Suprapubic skin (tissue), 4 donors: ENCODE measurements at regions not wholly inside any gene's neighbourhood (a gene's known extent, or its start where the extent isn't known, plus 50 kb on each side); places are given as distances from the start of the nearest gene placed in this dataset.
A peak's percentile ranks its signal among the peaks of the same experiment; 100 is the strongest.
"Not testable (repeated sequence)": the region's sequence is repeated elsewhere in the genome, so short reads cannot be mapped to it uniquely, and the experiment has no call there.

ENCODE experiments used
- DNase-seq, 2 donors: peaks; one replicate each; pipeline ENCODE4 v3.0.0-alpha.2; 2019; ENCODE audit warnings: low spot score in 2 of 2
- H3K27ac ChIP-seq: fragments of 200-600 bp; sonication (generic); one replicate; pipeline ENCODE4 v1.5.1; 2019
- H3K27me3 ChIP-seq: fragments of 200-600 bp; sonication (generic); one replicate; pipeline ENCODE4 v1.5.1; 2019
- H3K36me3 ChIP-seq: fragments of 200-600 bp; sonication (generic); one replicate; pipeline ENCODE4 v1.5.1; 2019
- H3K4me1 ChIP-seq: fragments of 200-600 bp; sonication (generic); one replicate; pipeline ENCODE4 v1.5.1; 2019
- H3K4me3 ChIP-seq: fragments of 200-600 bp; sonication (generic); one replicate; pipeline ENCODE4 v1.5.1; 2019; ENCODE audit warnings: mild to moderate bottlenecking
- H3K9me3 ChIP-seq: fragments of 200-600 bp; sonication (generic); one replicate; pipeline ENCODE4 v1.5.1; 2019
- WGBS: methylation state at CpG from one replicate; pipeline ENCODE4 v1.1.5; 2018; 5-methylcytosine and 5-hydroxymethylcytosine counted together

GRCh38 chr9:61330342-61331092 lies 140.7 kb downstream of the SPATA31A7 start:
- H3K27me3 ChIP-seq, H3K4me1 ChIP-seq, H3K27ac ChIP-seq, H3K9me3 ChIP-seq, DNase-seq, H3K36me3 ChIP-seq: not testable (repeated sequence)
- WGBS = 4% methylated on average over 3 of the region's 75 CpGs
- peak overlapping the region; percentile 36 for H3K4me3 ChIP-seq

- H3K27me3 ChIP-seq, H3K4me1 ChIP-seq, H3K4me3 ChIP-seq, H3K36me3 ChIP-seq, DNase-seq, H3K9me3 ChIP-seq, H3K27ac ChIP-seq: not testable (repeated sequence)
- WGBS = 84% methylated on average over 2 of the region's 6 CpGs
Measured at GRCh38 chr9:61356936-61357335, 167.1 kb downstream of the SPATA31A7 start.

DNA sequence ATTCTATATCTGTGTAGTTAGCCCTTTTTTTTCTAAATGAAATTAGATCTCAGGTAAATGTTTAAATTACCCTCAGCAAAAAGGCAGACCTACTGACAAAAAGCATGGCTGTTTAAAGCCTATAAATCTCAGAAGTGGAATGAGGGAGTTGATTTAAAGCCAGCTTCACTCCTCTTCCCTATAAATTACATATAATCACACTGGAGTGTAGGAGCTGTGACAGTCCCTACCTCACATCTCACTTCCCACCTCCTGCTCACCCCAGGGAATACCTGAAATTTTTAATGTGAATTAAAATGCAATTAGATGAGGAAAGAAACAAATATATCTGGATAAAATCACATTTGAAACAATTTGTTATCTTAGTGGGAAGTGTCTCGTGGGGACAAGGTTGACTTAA lies 184.6 kb downstream of the SPATA31A7 start:
- H3K27ac ChIP-seq, H3K4me1 ChIP-seq, H3K9me3 ChIP-seq, H3K36me3 ChIP-seq, H3K4me3 ChIP-seq, DNase-seq, H3K27me3 ChIP-seq: not testable (repeated sequence)
- WGBS = 70% methylated on average over 1 of the region's 1 CpG

DNA sequence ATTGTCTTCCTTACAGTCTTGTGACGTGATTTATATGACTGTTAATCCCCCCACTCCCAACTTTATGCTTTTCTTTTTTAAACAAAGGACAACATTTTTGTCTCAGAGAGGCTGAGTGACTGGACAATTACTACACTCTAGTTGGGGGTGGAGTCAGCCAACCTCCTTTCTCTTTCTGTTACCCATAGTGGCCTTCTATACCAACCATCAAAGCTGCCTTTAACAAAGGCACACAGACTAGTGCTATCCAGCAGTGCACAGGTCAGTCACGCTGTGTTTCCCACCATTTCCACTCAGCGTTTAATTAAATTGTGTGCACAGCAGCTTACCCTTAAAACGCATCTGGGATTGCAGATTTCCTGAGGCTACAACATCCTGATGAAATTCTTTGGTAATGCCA lies 186.3 kb downstream of the SPATA31A7 start:
- DNase-seq, H3K4me3 ChIP-seq, H3K27me3 ChIP-seq, H3K27ac ChIP-seq, H3K9me3 ChIP-seq, H3K36me3 ChIP-seq, H3K4me1 ChIP-seq: not testable (repeated sequence)
- no CpG with 5 or more reads among the region's 4 CpGs for WGBS

GRCh38 chr9:61386035-61386815 lies 196.4 kb downstream of the SPATA31A7 start:
- H3K4me1 ChIP-seq, DNase-seq, H3K9me3 ChIP-seq, H3K4me3 ChIP-seq, H3K36me3 ChIP-seq, H3K27ac ChIP-seq, H3K27me3 ChIP-seq: not testable (repeated sequence)
- no CpG with 5 or more reads among the region's 11 CpGs for WGBS

GRCh38 chr9:61386816-61387102 lies 196.9 kb downstream of the SPATA31A7 start:
- DNase-seq, H3K27me3 ChIP-seq, H3K36me3 ChIP-seq, H3K4me1 ChIP-seq, H3K27ac ChIP-seq, H3K9me3 ChIP-seq, H3K4me3 ChIP-seq: not testable (repeated sequence)

- not testable (repeated sequence) for H3K36me3 ChIP-seq, DNase-seq, H3K9me3 ChIP-seq, H3K4me1 ChIP-seq, H3K27me3 ChIP-seq, H3K27ac ChIP-seq, H3K4me3 ChIP-seq
- WGBS = no CpG with 5 or more reads among the region's 1 CpG
Measured at GRCh38 chr9:61402692-61403091, 212.9 kb downstream of the SPATA31A7 start.

GRCh38 chr9:61411933-61412605 lies 222.2 kb downstream of the SPATA31A7 start:
- not testable (repeated sequence) for H3K27me3 ChIP-seq, H3K36me3 ChIP-seq, H3K9me3 ChIP-seq, H3K4me1 ChIP-seq, H3K27ac ChIP-seq, H3K4me3 ChIP-seq
- WGBS = 100% methylated on average over 3 of the region's 12 CpGs
- peak in 1 of 2 donors; percentile 16 for DNase-seq

DNA sequence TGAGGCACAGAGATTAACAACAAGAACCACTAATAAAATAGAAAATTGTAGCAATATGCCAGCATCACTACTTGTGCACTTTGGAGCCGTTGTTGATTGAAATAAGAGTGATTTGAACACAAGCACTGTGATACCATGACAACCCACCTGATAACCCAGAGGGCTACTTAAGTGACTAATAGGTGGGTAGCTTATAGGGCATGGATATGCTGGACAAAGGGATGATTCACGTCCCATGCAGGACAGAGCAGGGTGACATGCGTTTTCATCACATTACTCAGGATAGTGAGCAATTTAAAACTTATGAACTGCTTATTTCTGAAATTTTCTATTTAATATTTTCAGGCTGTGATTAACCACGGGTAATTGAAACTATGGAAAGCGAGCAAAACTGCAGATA lies 222.9 kb downstream of the SPATA31A7 start:
- DNase-seq, H3K27me3 ChIP-seq, H3K4me3 ChIP-seq, H3K36me3 ChIP-seq, H3K9me3 ChIP-seq, H3K4me1 ChIP-seq, H3K27ac ChIP-seq: not testable (repeated sequence)
- no CpG with 5 or more reads among the region's 5 CpGs for WGBS

DNA sequence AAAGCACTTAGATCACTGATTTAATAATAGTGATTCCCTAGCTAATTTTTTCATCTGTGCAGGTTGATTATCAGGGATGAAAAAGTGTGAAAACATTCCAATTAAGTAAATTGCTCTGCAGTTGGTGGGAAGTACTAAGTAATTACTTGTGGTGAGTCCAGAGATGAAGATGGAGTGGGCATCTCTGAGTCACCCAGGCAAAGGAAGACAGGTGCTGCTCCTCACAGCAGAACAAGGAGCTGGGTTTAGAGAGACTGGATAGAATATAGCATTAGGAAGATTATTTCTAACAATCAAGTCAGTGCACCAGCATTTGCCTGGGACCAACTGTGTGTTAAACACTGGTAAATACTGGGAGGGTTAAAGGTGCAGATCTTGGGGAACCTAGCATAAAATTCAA lies 228.3 kb downstream of the SPATA31A7 start:
- H3K4me3 ChIP-seq, H3K4me1 ChIP-seq, H3K9me3 ChIP-seq, H3K27me3 ChIP-seq, DNase-seq, H3K27ac ChIP-seq, H3K36me3 ChIP-seq: not testable (repeated sequence)

GRCh38 chr9:61420267-61420958 lies 230.6 kb downstream of the SPATA31A7 start:
- not testable (repeated sequence) for DNase-seq, H3K9me3 ChIP-seq, H3K27me3 ChIP-seq, H3K36me3 ChIP-seq, H3K4me3 ChIP-seq, H3K4me1 ChIP-seq, H3K27ac ChIP-seq
- no CpG with 5 or more reads among the region's 7 CpGs for WGBS

GRCh38 chr9:61447189-61447588 lies 257.4 kb downstream of the SPATA31A7 start:
- H3K4me1 ChIP-seq, DNase-seq, H3K9me3 ChIP-seq, H3K4me3 ChIP-seq, H3K27ac ChIP-seq, H3K27me3 ChIP-seq, H3K36me3 ChIP-seq: not testable (repeated sequence)
- no CpG with 5 or more reads among the region's 10 CpGs for WGBS

- H3K27me3 ChIP-seq, H3K9me3 ChIP-seq, DNase-seq, H3K27ac ChIP-seq, H3K4me1 ChIP-seq, H3K36me3 ChIP-seq, H3K4me3 ChIP-seq: not testable (repeated sequence)
- no CpG with 5 or more reads among the region's 3 CpGs for WGBS
Measured at GRCh38 chr9:61460860-61461259, 271.0 kb downstream of the SPATA31A7 start.
